CD4-positive, alpha-beta T cell treated with Interleukin-4 for 4 hours (primary cell): ENCODE measurements at regions not wholly inside any gene's neighbourhood (a gene's known extent, or its start where the extent isn't known, plus 50 kb on each side); places are given as distances from the start of the nearest gene placed in this dataset.
"Not testable (repeated sequence)": the region's sequence is repeated elsewhere in the genome, so short reads cannot be mapped to it uniquely, and the experiment has no call there.

ENCODE experiments used
- DNase-seq: peaks from one replicate; pipeline ENCODE4 v3.0.0-alpha.2; 2020

GRCh38 chr18:27355308-27355707 lies 170.2 kb upstream of the CHST9 start:
- DNase-seq: no peak

GRCh38 chr18:27353273-27353672 lies 168.2 kb upstream of the CHST9 start:
- DNase-seq: no peak

GRCh38 chr18:27349284-27349882 lies 164.3 kb upstream of the CHST9 start:
- no peak for DNase-seq

- no peak for DNase-seq
Measured at GRCh38 chr18:27331606-27332005, 146.5 kb upstream of the CHST9 start.

- no peak for DNase-seq
Measured at GRCh38 chr18:27314996-27315395, 129.9 kb upstream of the CHST9 start.

GRCh38 chr18:27313678-27314077 lies 128.6 kb upstream of the CHST9 start:
- no peak for DNase-seq

GRCh38 chr18:27312853-27313252 lies 127.7 kb upstream of the CHST9 start:
- DNase-seq: no peak

GRCh38 chr18:27312153-27312552 lies 127.0 kb upstream of the CHST9 start:
- DNase-seq: no peak

- no peak for DNase-seq
Measured at GRCh38 chr18:27311114-27311513, 126.0 kb upstream of the CHST9 start.

- no peak for DNase-seq
Measured at GRCh38 chr18:27301615-27302378, 116.7 kb upstream of the CHST9 start.

- DNase-seq: no peak
Measured at GRCh38 chr18:27298214-27298804, 113.2 kb upstream of the CHST9 start.

GRCh38 chr18:27285973-27286562 lies 101.0 kb upstream of the CHST9 start:
- DNase-seq: not testable (repeated sequence)

GRCh38 chr18:27278131-27278530 lies 93.0 kb upstream of the CHST9 start:
- no peak for DNase-seq

- no peak for DNase-seq
Measured at GRCh38 chr18:27277554-27277953, 92.4 kb upstream of the CHST9 start.

GRCh38 chr18:27276886-27277285 lies 91.8 kb upstream of the CHST9 start:
- no peak for DNase-seq

- no peak for DNase-seq
Measured at GRCh38 chr18:27276479-27276878, 91.4 kb upstream of the CHST9 start.

GRCh38 chr18:27274901-27275300 lies 89.8 kb upstream of the CHST9 start:
- no peak for DNase-seq

- DNase-seq: no peak
Measured at GRCh38 chr18:27270508-27270907, 85.4 kb upstream of the CHST9 start.

- DNase-seq: no peak
Measured at GRCh38 chr18:27263369-27263768, 78.3 kb upstream of the CHST9 start.

GRCh38 chr18:27261769-27262549 lies 76.9 kb upstream of the CHST9 start:
- DNase-seq: no peak

GRCh38 chr18:27253571-27253970 lies 68.5 kb upstream of the CHST9 start:
- no peak for DNase-seq

GRCh38 chr18:27250471-27250870 lies 65.4 kb upstream of the CHST9 start:
- DNase-seq: no peak

GRCh38 chr18:27249933-27250332 lies 64.8 kb upstream of the CHST9 start:
- no peak for DNase-seq
